Esophagus muscularis mucosa (tissue), 4 donors: ENCODE measurements at regions not wholly inside any gene's neighbourhood (a gene's known extent, or its start where the extent isn't known, plus 50 kb on each side); places are given as distances from the start of the nearest gene placed in this dataset.
A peak's percentile ranks its signal among the peaks of the same experiment; 100 is the strongest.

Experiments
- DNase-seq: peaks from one replicate; pipeline ENCODE4 v3.0.0-alpha.2; 2017; ENCODE audit errors: extremely low spot score
- H3K27ac ChIP-seq, 4 donors: fragments of 200-600 bp; sonication (generic); replicated peaks in 1 of 4; 1 replicate in 3 of 4; 2 replicates in 1 of 4; pipeline ENCODE4 v1.5.1; 2016 to 2019; ENCODE audit warnings: mild to moderate bottlenecking in 1 of 4
- H3K27me3 ChIP-seq, 4 donors: fragments of 200-600 bp; sonication (generic); one replicate each; pipeline versions ENCODE4 v1.5.1 to v1.6.0; 2016 to 2019
- H3K36me3 ChIP-seq, 4 donors: fragments of 200-600 bp; sonication (generic); one replicate each; pipeline ENCODE4 v1.5.1; 2016 to 2019
- H3K4me1 ChIP-seq, 4 donors: fragments of 200-600 bp; sonication (generic); one replicate each; pipeline ENCODE4 v1.5.1; 2016 to 2019
- H3K4me3 ChIP-seq, 4 donors: fragments of 200-600 bp; sonication (generic); 1 replicate in 2 of 4; 2 replicates in 2 of 4; pipeline ENCODE4 v1.5.1; 2016 to 2019; ENCODE audit warnings: mild to moderate bottlenecking in 4 of 4, moderate library complexity in 1 of 4
- H3K9me3 ChIP-seq, 4 donors: fragments of 200-600 bp; sonication (generic); 1 replicate in 3 of 4; 2 replicates in 1 of 4; pipeline ENCODE4 v1.5.1; 2016 to 2019
- EP300 ChIP-seq: sonication (generic); formaldehyde crosslinking; IDR thresholded peaks from one replicate; pipeline ENCODE4 v1.6.1; 2017; ENCODE audit warnings: antibody characterized with exemption
- POLR2A ChIP-seq: fragments of 450-650 bp; IDR thresholded peaks from one replicate; pipeline ENCODE4 v1.6.1; 2017; ENCODE audit warnings: antibody characterized with exemption, moderate library complexity, mild to moderate bottlenecking, low read depth
- POLR2AphosphoS5 ChIP-seq, 2 donors: sonication (generic); formaldehyde crosslinking; IDR thresholded peaks; one replicate each; pipeline ENCODE4 v1.6.1; 2017; ENCODE audit warnings: antibody characterized with exemption in 2 of 2
- WGBS: methylation state at CpG from one replicate; pipeline ENCODE4 v1.1.5; 2018; 5-methylcytosine and 5-hydroxymethylcytosine counted together
- intact Hi-C: fragments of 100-400 bp; cut with DNase I; formaldehyde crosslinking; loops from one replicate; pipeline ENCODE4 v1.15.1; 2023
- TF ChIP-seq, protein P1 (sequence below), 3 experiments: fragments of 200-600 bp in 2 of 3; fragments of 450-650 bp in 1 of 3; sonication (generic) in 2 of 3; IDR thresholded peaks; one replicate each; pipeline ENCODE4 v1.5.1; 2017 to 2019; ENCODE audit warnings: antibody characterized with exemption in 3 of 3, mild to moderate bottlenecking in 2 of 3, moderate library complexity in 1 of 3

DNA sequence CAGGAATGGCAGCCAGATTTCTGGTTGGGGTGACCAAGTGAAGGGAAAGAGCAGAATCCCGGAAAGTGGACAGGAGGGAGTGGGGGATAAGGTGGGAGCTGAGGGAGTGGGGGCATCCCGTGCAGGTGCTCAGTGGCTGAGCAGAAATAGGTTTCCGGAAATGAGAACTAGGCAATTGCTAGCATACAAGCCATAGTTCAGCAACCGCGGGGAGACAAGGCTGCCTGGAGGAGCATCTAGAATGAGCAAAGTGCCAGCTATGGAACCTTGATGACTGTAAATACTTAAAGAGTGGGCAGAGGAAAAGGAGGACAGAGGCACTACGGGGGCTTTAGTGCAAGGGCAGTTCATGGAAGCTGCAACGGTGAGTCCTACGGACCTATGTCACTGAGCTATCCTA is 220.2 kb downstream of the BCL11A start:
- Histone ChIP-seq H3K36me3 (no peaks in the 10 kb centered on the region), H3K4me1 (no peaks in the 10 kb centered on the region), H3K27me3 (no peaks in the 10 kb centered on the region), H3K27ac (no peak overlapping the region), H3K9me3 (no peaks in the 10 kb centered on the region), H3K4me3 (no peak overlapping the region)
- TF ChIP-seq EP300 (no peak), POLR2A (no peak), POLR2AphosphoS5 (IDR thresholded peaks at IDR 0.05) (no peak)
- TF ChIP-seq, protein P1, sequence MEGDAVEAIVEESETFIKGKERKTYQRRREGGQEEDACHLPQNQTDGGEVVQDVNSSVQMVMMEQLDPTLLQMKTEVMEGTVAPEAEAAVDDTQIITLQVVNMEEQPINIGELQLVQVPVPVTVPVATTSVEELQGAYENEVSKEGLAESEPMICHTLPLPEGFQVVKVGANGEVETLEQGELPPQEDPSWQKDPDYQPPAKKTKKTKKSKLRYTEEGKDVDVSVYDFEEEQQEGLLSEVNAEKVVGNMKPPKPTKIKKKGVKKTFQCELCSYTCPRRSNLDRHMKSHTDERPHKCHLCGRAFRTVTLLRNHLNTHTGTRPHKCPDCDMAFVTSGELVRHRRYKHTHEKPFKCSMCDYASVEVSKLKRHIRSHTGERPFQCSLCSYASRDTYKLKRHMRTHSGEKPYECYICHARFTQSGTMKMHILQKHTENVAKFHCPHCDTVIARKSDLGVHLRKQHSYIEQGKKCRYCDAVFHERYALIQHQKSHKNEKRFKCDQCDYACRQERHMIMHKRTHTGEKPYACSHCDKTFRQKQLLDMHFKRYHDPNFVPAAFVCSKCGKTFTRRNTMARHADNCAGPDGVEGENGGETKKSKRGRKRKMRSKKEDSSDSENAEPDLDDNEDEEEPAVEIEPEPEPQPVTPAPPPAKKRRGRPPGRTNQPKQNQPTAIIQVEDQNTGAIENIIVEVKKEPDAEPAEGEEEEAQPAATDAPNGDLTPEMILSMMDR (IDR thresholded peaks at IDR 0.05) = no peak
- intact Hi-C loops = no loop called here
- peak; percentile 72 for DNase-seq
- 92% methylated on average over 8 of the region's 8 CpGs for WGBS

DNA sequence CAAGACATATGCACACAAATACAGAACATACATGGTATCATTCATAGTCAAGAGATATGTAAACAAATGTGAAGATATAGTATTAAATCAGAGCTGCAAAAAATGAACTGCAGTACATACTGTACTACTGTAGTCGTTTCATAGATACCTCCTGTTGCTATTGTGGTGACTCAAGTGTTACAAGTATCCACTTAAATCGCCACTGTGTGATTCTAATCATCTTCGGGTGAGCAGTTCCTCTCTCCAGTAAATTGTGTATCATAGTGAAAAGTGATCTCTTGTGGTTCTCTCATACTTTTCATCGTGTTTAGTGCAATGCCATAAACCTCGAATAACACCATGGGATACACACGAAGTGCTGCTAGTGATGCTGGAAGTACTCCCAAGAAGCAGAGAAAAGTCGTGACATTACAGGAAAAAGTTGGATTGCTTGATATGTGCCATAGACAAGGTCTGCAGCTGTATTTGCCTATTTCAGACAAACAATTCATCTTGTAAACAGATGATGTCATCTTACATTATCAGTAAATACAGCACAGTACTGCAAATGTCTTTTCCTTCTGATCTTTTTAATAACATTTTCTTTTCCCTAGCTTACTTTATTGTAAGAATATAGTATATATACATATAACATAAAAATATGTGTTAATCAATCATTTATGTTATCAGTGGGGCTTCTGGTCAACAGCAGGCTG is 222.2 kb downstream of the BCL11A start:
- H3K27ac ChIP-seq = no peak overlapping the region
- intact Hi-C loops = no loop called here
- H3K4me1 ChIP-seq = no peaks in the 10 kb centered on the region
- H3K9me3 ChIP-seq = peaks cover 0 to 7% (median 0%) of the 10 kb centered on the region in 4 donors
- DNase-seq = peak; percentile 14
- no peak overlapping the region for H3K4me3 ChIP-seq
- no peaks in the 10 kb centered on the region for H3K27me3 ChIP-seq
- H3K36me3 ChIP-seq = no peaks in the 10 kb centered on the region
- TF ChIP-seq EP300 (no peak), POLR2AphosphoS5 (IDR thresholded peaks at IDR 0.05) (no peak)
- WGBS = 75% methylated on average over 7 of the region's 7 CpGs

DNA sequence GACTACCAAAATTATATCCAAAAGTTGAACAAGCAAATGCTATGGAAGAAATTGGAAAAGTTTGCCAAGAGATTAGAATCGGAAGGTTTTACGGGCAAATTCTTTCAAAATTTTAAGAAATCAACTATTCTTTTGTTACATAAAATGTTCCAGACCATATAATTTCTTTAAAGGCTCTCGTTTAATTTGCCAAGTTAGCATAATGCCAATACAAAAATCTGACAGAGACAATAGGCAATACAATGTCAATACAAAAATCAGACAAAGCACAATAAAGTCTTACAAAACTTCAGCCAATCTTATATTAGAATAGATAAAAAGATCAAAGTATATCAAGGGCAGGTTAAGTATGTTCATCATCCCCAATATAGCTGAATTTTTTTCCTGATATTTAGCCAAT is 224.2 kb downstream of the BCL11A start:
- H3K27me3 ChIP-seq = no peaks in the 10 kb centered on the region
- no peak for DNase-seq
- no peaks in the 10 kb centered on the region for H3K36me3 ChIP-seq
- intact Hi-C loops = no loop called here
- H3K4me1 ChIP-seq = no peaks in the 10 kb centered on the region
- WGBS = 91% methylated on average over 3 of the region's 3 CpGs
- no peak overlapping the region for H3K4me3 ChIP-seq
- TF ChIP-seq POLR2A (no peak), EP300 (no peak), POLR2AphosphoS5 (IDR thresholded peaks at IDR 0.05) (no peak)
- H3K27ac ChIP-seq = no peak overlapping the region
- peaks cover 0 to 13% (median 5%) of the 10 kb centered on the region in 4 donors for H3K9me3 ChIP-seq

DNA sequence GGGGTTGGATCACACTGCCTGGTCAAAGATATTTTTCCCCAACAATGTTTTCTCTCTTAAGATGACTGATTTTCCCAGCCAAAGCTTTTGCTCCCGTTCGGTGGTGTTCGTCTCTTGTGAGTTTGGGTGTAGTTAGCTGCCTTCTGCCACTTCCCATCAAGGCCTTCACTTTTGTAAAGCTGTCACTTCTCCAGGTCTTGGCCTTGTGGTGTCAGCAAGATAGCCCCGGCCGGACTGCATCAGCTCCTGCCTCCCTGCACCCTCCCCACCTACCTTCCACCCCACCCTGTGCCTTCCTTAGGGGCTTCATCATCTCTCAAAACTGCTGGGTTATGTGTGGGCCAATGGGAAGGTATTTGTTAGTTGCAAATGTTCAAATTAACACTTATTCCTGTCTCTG is 228.9 kb downstream of the BCL11A start:
- Histone ChIP-seq H3K9me3 (peaks cover 0 to 13% (median 5%) of the 10 kb centered on the region in 4 donors), H3K4me3 (no peak overlapping the region), H3K27me3 (no peaks in the 10 kb centered on the region), H3K4me1 (no peaks in the 10 kb centered on the region), H3K36me3 (no peaks in the 10 kb centered on the region), H3K27ac (no peak overlapping the region)
- TF ChIP-seq POLR2A (no peak), POLR2AphosphoS5 (IDR thresholded peaks at IDR 0.05) (no peak), EP300 (no peak)
- TF ChIP-seq, protein P1 (IDR thresholded peaks at IDR 0.05) = no peak
- intact Hi-C loops = no loop called here
- peak; percentile 80 for DNase-seq
- 77% methylated on average over 5 of the region's 5 CpGs for WGBS

DNA sequence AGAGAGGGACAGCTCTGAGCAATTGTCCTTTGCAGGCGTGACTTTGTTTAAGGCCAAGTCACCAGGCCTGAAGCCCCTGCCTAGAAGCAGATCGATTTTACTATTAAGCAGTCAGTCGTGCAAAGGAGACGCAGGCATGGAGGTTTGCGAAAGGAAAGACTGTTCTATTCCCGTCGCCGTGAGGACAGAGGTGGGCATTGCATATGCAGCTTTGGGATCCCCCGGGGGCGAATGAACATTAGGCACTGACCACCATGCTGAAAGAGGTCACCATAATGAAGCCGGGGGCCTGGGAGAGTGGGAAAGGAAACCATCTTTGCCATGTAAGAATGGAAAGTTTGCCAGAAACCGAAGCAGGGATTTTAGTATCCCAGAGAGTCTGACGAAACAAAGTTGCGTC is 231.6 kb downstream of the BCL11A start:
- 89% methylated on average over 14 of the region's 14 CpGs for WGBS
- DNase-seq = peak; percentile 82
- Histone ChIP-seq H3K9me3 (peaks cover 0 to 11% (median 5%) of the 10 kb centered on the region in 4 donors), H3K4me1 (peaks cover 0 to 20% (median 18%) of the 10 kb centered on the region in 4 donors), H3K36me3 (no peaks in the 10 kb centered on the region), H3K27me3 (no peaks in the 10 kb centered on the region), H3K4me3 (no peak overlapping the region), H3K27ac (no peak overlapping the region)
- intact Hi-C loops = no loop called here
- TF ChIP-seq POLR2AphosphoS5 (IDR thresholded peaks at IDR 0.05) = no peak
- TF ChIP-seq, protein P1 (IDR thresholded peaks at IDR 0.05) = no peak
- no peak for TF ChIP-seq POLR2A
- TF ChIP-seq EP300 = no peak

DNA sequence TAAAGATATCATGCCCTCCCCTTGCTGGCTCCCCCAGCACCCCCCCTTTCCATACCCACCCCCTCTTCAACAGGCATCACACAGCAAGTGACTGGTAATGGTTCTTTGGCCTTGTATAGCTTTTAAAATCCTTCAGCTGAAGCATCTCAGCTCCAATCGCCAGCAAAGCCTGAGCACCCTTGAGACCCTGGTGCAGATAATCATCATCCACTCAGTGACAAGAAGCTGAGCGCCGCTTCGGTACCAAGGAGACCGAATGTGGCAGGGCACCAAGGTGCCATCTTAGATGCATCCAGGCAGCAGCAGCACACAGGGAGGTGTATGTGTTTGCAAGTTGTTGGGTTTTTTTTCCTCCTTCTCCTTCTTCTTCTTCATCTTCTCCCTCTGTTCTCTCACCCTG is 232.7 kb downstream of the BCL11A start:
- H3K27ac ChIP-seq = no peak overlapping the region
- peak; percentile 45 for DNase-seq
- intact Hi-C loops = no loop called here
- no peaks in the 10 kb centered on the region for H3K27me3 ChIP-seq
- no peaks in the 10 kb centered on the region for H3K36me3 ChIP-seq
- no peak overlapping the region for H3K4me3 ChIP-seq
- TF ChIP-seq POLR2A = no peak
- no peak for TF ChIP-seq POLR2AphosphoS5 (IDR thresholded peaks at IDR 0.05)
- no peak for TF ChIP-seq EP300
- TF ChIP-seq, protein P1 (IDR thresholded peaks at IDR 0.05) = no peak
- 78% methylated on average over 5 of the region's 5 CpGs for WGBS
- peaks cover 0 to 6% (median under 1%) of the 10 kb centered on the region in 4 donors for H3K9me3 ChIP-seq
- H3K4me1 ChIP-seq = peaks cover 0 to 22% (median 18%) of the 10 kb centered on the region in 4 donors
